ENCODE measurements at regions not wholly inside any gene's neighbourhood (a gene's known extent, or its start where the extent isn't known, plus 50 kb on each side); places are given as distances from the start of the nearest gene placed in this dataset.
"Not testable (repeated sequence)": the region's sequence is repeated elsewhere in the genome, so short reads cannot be mapped to it uniquely, and the experiment has no call there.

- DNase-seq: no peak
Measured at GRCh38 chr11:106514706-106515105, 437.2 kb downstream of the AASDHPPT start.

GRCh38 chr11:106517426-106517825 is 440.0 kb downstream of the AASDHPPT start:
- no peak for DNase-seq

- DNase-seq: no peak
Measured at GRCh38 chr11:106520146-106520912, 442.9 kb downstream of the AASDHPPT start.

- DNase-seq: no peak
Measured at GRCh38 chr11:106520920-106521319, 443.5 kb downstream of the AASDHPPT start.

- no peak for DNase-seq
Measured at GRCh38 chr11:106523171-106523570, 445.7 kb downstream of the AASDHPPT start.

- DNase-seq: no peak
Measured at GRCh38 chr11:106523921-106524320, 446.5 kb downstream of the AASDHPPT start.

- DNase-seq: no peak
Measured at GRCh38 chr11:106524436-106524835, 447.0 kb downstream of the AASDHPPT start.

- DNase-seq: not testable (repeated sequence)
Measured at GRCh38 chr11:106531648-106532047, 454.2 kb downstream of the AASDHPPT start.

GRCh38 chr11:106533046-106533445 is 455.6 kb downstream of the AASDHPPT start:
- DNase-seq: no peak

- no peak for DNase-seq
Measured at GRCh38 chr11:106540001-106540400, 462.5 kb downstream of the AASDHPPT start.

GRCh38 chr11:106548406-106548805 is 469.9 kb downstream of the GUCY1A2 start:
- no peak for DNase-seq

GRCh38 chr11:106551744-106552673 is 466.3 kb downstream of the GUCY1A2 start:
- DNase-seq: no peak

GRCh38 chr11:106552694-106553203 is 465.5 kb downstream of the GUCY1A2 start:
- no peak for DNase-seq

- DNase-seq: no peak
Measured at GRCh38 chr11:106553304-106553703, 465.0 kb downstream of the GUCY1A2 start.

- not testable (repeated sequence) for DNase-seq
Measured at GRCh38 chr11:106555566-106556250, 462.6 kb downstream of the GUCY1A2 start.

- DNase-seq: no peak
Measured at GRCh38 chr11:106565326-106565725, 452.9 kb downstream of the GUCY1A2 start.

- no peak for DNase-seq
Measured at GRCh38 chr11:106568632-106569031, 449.6 kb downstream of the GUCY1A2 start.

- not testable (repeated sequence) for DNase-seq
Measured at GRCh38 chr11:106577384-106577783, 440.9 kb downstream of the GUCY1A2 start.

GRCh38 chr11:106581399-106581798 is 436.9 kb downstream of the GUCY1A2 start:
- no peak for DNase-seq

GRCh38 chr11:106585061-106585460 is 433.2 kb downstream of the GUCY1A2 start:
- no peak for DNase-seq

- no peak for DNase-seq
Measured at GRCh38 chr11:106594751-106595351, 423.4 kb downstream of the GUCY1A2 start.

GRCh38 chr11:106601684-106602297 is 416.5 kb downstream of the GUCY1A2 start:
- no peak for DNase-seq
